COR-L47 (cell line): ENCODE measurements at regions not wholly inside any gene's neighbourhood (a gene's known extent, or its start where the extent isn't known, plus 50 kb on each side); places are given as distances from the start of the nearest gene placed in this dataset.
"Not testable (repeated sequence)": the region's sequence is repeated elsewhere in the genome, so short reads cannot be mapped to it uniquely, and the experiment has no call there.

ENCODE experiments used
- DNase-seq: peaks from one replicate; lab custom pipeline; 2025; lab: John Stamatoyannopoulos, UW

DNA sequence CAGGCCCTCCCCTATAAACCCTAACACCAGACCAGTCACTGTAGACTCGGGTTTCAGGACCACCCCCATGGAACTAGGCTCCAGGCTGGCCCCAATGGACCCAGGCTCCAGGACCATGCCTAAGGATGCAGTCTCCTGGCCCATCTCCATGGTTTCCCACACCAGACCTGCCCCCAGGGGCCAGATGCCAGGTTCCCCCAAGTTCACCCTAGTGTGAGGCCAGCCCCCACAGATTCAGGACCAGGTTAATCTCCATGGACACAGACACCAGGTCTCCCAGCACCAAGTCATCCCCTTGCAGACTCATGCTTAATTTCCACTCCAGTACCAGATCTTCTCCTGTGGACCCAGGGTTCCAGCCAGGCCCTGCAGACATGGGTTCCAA, 103.8 kb upstream of the LANCL2 start:
- no peak for DNase-seq

DNA sequence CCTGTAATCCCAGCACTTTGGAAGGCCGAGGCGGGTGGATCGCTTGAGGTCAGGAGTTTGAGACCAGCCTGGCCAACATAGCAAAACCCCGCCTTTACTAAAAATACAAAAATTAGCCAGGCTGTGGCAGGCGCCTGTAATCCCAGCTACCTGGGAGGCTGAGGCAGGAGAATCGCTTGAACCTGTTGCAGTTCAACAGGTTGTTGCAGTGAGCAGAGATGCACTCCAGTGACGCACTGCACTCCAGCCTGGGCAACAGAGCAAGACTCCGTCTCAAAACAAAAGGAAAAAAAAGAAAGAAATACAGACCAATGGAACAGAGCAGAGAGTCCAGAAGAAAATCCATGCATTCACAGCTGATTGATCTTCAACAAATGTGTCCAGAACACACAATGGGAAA, 99.8 kb upstream of the LANCL2 start:
- not testable (repeated sequence) for DNase-seq

DNA sequence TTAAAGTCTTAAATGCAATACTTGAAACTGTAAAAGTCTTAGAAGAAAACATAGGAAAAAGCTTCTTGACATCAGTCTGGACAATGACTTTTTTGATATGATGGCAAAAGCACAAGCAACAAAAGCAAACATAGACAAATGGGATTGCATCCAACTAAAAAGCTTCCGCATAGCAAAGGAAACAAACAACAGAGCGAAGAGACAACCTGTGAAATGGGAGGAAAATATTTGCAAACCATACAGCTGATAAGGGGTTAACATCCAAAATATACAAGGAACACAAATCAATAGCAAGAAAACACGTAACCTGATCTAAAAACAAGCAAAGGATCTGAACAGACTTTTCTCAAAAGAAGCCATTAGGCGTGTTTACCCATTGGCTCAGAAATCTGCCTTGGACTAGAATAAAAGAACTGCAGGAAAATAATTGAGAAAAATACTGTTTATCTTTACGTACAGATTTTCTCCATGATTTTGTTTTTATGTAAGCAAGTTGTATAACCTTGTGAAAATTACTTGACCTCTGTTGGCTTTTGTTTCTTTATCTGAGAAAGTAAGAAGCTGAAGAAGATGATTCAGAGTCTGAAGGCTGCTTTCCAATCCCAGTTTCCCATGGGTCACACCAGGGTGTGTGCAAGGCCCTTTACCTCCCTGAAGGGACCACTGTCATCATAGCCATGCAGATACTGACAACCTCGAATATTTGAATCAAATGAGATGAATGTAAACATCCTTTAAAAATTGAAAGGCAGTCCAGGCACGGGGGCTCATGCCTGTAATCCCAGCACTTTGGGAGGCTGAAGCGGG, 99.1 kb upstream of the LANCL2 start:
- DNase-seq, result peak; percentile 53

DNA sequence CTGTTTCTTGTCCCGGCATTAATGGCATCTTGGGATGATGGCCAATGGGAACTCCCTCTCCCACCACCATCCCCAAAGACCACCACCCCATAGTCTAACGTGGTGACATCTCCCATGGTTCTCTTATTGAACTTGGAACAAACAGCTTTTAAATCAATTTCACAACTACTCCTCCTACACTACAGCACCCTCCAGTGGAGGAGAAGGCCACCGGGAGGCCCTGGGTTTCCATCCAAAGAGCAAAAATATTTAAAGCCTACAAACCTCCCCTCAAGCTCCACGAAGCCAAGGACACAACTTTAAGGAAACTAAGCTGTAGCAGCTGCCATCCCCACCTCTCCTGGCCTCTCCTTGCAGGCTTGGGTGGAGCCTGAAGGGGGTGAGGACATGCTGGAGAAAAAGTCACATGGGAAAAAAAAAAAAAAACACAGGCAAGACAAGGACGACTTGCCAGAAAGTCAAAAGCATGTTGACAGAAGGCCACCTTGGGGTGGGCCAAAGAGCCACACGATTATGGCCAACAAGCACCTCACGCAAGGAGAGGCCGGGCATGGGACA, 94.0 kb upstream of the LANCL2 start:
- DNase-seq, result no peak

DNA sequence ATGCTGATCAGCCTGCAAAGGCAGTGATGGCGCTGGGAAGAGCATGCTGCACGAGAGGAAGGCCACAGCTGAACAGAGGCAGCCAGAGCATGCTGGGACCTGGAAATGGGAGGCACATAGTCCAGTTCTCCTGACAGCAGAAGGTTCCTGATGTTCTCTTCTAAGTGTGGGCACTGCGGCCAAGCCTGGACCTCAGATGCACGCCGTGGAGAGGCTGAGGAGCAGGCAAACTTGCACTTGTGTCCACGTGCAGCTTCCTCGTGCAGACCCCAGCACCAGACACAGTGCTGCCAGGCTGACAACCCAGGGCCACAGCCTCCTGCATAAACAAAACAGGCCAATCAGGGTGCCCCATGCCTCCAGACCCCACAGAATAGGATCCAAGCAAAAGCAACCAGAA, 93.5 kb upstream of the LANCL2 start:
- no peak for DNase-seq

DNA sequence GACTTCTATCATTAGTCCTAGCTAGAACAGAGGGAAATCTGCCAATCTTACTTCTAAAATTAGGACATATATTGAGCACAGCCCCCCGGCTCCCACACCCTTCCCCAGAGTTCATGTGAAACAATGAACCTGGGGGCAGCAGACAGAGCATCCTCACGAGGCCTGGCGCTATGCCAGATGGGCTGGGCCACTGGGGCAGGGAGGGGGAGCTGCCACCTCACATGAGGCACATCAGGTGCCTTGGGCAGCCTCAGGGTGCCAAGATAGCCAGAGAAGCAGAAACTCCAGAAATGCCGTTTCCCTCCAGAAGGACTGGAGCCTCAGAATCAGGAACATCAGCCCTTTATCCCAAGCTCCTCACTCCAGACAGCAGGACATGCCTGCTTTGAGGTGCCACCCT, 92.8 kb upstream of the LANCL2 start:
- peak; percentile 62 for DNase-seq

DNA sequence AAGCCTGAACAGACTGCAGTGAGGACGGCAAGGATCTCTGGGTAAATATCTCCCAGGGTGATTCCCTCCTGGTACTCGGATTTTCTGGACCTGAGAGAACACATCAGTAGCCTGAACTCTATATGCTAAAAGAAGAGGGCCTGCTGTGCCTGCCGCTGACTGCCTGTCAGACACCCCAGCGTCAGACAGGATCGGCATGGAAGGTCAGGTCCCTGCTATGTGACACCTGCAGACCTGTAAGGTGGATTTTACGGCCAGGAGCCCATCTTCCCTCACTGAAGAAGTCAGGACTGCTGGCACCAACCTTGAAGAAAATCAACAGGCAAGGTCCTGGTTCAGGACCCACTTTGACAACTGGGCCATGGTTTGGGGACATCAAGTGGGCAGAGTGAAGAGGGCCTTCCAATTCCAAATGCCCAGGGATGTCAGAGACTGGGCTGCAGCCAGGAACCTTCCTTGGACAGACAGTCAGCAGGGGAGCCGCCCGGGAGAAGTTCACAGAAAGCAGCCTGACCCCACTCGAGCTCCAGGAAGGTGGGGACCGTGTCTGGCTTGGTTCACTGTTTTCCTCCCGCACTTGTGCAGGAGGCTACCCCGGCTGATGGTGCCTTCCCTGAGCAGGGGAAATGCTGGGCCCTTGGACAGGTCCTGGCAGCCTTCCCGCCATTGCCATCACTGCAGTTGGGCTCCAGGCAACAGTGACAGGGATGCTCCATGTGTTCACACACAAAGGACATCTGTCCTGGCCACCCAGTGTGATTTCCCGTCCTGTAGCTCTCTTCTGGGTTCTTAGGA, 91.8 kb upstream of the LANCL2 start:
- DNase-seq, result no peak

DNA sequence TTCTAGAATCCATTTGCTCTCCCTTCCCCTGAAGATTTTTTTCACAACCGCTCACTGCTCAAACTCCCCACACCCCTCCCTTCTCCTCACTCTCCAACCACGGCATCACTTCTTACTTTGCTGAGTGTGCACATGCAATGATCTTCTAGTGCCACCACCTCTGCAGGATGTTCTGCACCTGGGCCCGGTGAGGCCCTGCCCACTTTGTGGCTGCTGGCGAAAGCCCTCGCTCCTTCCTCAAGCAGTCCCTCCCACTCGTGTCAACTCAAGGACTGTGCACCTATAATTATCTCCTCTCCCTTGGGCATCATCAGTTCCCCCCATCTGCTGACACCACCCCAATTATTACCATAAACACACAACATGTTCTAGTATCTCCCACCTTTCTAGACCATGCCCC, 91.0 kb upstream of the LANCL2 start:
- no peak for DNase-seq

DNA sequence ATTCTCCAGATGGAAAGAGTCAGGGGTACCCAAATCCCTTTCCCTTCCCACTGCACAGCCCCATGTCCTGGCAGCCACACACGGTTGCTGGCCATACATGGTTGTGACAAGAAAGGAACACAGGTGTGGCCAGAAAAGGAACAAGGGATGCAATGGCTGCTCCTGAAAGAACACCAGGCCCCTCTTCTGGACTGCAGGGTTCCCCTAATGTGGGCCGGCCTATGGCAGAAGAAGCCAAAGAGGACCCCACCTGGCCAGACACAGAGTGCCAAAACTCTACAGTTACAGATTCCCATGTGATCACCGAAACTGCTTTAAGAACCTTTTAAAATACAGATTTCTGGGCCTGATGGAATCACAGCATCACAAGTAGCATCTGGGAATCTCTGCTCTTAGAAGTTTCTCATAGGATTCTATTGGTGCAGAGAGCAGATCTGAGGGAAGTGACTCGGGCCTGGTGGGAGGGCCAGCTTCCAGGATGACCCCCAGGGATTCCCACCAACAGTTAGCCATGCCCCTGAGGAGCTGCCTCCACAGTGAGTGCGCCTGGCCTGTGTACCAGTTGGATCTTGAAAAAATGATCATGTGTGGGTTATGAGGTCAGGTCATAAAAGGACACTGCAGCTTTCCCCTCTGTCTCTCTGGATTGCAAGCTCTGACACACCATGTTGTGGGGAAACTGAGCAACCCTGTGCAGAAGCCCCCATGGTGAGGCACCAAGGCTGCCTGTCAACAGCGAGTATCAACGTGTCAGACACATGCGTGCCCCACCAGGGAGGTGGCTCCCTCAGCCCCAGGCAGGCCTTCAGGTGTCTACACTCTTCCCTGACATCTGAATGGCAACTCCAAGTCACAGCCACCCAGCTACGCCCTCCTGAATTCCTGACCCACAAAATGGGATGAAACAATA, 89.6 kb upstream of the LANCL2 start:
- DNase-seq, result no peak

DNA sequence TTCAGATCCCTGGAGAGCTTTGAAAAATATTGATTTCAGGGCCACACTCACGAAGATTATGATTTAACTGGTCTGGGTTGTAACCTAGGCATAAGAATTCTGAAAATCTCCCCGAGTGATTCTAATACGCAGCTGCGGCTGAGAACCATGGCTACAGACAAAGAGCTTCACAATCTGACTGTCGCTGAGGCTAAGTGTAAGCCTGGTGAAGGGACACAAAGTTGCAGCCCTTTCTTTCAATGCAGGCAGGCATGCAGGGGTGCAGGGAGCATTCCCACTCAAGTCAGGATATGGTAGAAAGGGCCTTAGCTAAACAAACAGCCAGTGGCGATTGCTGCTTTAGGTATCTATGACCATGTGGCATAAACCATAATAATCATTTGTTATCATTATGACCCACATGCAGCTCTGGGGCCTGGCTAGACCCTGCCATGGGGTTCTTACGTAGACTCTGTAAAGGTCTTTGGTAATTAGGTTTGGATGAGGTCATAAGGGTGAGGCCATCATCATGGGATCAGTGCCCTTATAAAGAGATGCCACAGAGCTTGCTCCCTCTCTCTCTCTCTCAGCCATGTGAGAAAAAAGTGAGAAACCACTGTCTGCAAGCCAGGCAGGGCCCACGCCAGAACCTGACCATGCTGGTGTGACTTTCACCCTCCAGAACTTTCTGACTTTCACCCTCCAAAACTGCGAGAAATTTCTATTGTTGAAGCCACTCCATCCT, 88.4 kb upstream of the LANCL2 start:
- DNase-seq, result no peak

DNA sequence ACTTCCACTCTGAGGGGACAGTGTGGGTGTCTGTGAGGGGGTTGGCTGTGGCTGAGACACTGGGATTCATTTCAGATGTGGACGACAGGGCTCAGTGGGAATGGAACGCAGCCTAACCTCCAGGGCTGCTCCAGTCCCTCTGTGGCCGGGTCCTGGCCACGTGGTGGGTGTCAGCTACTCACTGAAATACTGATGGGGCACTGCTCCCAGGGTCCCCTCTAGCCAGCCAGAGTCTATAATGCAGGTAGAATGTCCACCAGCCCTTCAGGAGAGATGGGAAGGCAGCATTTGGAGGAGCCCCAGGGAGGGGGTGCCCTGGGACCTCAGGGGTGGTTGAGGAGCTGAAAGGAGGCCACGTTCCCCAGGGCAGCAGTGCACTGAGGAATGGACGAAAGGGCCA, 87.2 kb upstream of the LANCL2 start:
- DNase-seq, result no peak

DNA sequence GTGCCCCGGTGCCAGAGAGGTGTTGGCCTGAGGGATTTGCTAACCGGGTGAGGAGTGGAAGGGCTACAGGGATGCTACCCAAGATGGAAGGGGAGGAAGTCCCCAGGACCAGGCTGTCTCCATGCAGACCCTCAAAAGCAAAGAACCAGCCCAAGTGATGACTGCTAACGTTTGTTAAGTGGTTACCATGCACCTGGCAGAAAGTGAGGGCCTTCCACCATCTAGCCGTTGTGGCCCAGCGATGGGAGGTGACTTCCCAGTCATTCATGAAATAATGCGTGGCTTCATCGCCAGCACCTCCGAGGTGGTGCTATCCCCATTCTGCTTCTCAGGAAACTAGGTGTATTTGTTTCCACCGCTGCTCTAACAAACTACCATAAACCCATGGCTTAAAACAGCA, 86.8 kb upstream of the LANCL2 start:
- DNase-seq, result no peak

DNA sequence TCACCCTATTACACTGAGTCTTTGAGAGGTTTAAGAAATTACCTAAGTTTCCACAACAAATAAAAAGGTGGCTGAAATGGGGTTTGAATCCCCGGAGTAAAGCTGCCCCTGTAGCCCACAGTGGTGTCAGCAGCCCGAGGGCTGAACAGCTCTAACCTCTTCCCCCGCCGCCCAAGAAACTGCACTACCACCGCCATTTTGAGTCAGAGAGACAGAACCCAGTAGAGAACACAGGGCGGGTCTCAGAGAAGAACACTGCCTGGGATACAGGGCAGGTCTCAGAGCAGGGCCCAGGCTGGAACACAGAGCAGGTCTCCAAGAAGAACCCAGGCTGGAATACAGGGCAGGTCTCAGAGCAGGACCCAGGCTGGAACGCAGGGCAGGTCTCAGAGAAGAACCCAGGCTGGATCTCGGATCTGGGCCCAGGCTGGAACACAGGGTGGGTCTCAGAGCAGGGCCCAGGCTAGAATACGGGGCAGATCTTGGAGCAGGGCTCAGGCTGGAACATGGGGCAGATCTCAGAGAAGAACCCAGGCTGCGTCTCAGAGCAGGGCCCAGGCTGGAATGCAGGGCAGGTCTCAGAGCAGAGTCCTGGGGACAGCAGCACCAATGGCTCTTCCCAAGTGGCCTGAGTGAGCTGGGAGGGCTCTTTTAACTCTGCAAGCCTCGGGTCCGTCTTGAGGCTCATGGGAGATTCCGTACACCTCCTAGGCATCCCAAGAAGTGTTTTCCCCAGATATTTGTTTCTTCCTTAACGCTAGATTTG, 85.9 kb upstream of the LANCL2 start:
- no peak for DNase-seq

DNA sequence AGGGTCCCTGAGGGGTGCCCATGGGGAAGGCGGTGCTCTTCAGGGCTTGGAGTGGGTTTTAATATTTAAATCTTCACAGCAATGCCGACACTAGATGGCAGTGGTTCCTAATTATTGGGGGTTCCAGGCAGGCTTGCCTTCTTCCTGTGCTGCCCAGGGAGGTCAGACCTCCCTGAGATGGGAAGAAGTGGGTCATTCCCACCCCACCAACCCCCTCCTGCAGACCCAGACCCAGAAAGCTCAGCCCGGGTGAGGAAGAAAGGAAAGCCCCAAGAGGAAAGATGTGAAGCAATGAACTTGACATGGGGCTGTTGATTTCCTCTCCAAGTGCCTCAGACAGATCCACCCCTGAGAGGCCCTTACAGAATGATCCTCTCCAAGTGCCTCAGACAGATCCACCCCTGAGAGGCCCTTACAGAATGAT, 85.1 kb upstream of the LANCL2 start:
- peak; percentile 75 for DNase-seq

DNA sequence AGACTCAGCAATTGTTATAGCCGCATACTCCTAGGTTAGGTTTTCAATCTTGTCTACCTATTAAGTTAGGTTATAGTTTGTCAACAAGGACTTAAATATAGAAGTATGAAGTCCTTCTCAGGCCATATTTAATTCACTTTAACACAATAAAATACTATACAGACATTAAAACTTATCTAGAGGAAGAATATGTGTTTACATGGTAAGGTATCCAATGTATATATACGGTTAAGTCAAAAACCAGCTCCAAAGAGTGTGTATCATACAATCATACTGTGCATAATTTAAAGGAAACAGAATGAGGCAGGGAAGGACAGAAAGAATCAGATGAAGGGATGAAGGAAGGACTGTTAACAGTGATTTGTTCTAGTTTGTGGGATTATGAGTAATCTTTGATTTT, 79.5 kb upstream of the LANCL2 start:
- DNase-seq, result no peak

DNA sequence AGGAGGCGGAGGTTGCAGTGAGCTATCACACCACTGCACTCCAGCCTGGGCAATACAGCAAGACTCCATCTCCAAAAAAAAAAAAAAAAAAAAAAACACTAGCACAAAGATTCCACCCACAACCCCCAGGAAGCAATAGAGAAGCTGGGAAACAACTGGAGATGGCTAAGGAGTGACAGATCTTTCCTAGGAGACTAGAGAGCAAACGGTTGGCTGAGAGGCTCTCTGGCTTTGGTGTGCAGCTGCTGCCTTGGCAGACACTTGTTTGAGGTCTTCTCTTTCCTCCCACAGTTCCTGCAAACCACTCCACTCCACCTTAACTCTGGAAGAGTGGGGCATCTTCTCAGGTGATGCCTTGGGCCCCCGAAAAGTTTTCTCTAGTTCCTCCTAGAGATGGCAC, 78.5 kb upstream of the LANCL2 start:
- DNase-seq, result no peak

DNA sequence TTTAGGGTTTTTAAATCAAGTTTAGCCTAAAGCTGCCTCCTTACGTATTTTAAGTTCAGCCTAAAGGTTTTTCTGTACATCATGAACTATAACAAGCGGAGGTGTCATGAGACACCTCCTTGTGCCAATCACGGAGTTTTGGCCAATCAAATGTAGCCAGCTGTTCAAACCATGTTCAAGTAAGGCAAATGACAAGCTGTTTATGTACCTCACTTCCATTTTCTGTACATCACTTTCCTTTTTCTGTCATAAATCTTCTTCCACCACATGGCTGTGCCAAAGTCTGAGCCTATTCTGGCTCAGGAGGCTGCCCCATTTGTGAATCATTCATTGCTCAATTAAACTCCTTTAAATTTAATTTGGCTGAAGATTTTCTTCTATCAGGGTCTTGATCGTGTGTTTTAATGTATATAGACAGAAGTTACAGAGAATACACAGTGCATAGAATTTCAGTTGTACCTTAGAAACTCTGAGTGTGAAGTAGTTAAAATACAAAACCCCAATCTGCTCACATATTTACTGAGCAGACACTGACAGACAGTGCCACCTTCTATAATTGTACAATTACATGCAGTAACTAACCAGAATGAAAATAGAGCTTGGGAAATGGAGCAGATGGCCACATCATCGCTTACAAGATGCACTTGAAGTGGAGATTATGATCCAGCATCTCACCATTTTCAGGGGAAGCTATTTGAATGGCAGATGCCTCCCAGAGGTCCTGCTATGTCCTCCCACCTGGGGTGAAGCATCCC, 76.9 kb upstream of the LANCL2 start:
- no peak for DNase-seq

DNA sequence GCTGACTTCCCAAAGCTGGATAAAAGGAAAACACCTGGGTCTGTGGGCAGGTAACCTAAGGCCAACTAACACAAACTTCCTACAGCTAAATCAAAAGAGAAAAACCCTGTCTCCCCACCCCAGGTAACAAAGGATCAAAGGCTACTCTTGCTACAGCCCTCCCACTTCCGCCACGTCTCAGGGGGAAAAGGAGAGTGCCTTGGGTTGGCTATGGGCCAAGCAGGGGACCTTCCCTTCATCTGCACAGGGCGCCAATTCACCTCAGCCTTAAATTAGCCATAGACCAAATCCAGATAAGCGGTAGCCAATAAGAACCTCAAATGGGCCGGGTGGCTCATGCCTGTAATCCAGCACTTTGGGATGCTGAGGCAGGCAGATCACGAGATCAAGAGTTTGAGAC, 69.1 kb upstream of the LANCL2 start:
- no peak for DNase-seq

DNA sequence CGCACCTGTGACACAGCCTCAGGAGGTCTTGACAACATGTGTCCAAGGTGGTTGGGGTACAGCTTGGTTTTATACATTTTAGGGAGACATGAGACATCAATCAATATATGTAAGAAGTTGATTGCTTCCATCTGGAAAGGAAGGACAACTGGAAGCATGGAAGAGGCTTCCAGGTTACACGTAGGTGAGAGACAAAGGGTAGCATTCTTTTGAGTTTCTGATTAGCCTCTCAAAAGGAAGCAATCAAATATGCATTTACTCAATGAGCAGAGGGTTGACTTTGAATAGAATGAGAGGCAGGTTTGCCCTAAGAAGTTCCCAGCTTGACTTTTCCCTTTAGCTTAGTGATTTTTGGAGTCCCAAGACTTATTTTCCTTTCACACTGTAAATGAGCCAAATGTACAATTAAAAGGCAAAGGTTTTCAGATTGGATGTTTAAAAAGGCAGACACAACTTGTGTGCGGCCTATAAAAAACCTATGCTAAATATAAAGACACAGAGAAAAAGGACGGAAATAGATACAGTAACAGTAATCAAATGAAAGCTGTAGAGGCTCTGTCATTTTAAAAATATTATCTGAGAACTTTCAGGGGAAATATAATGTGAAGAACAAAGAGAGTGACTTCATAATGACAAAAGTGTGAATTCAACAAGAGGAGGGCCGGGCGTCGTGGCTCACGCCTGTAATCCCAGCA, 65.7 kb upstream of the LANCL2 start:
- DNase-seq, result no peak
